NCI-H1105 (cell line): ENCODE measurements at regions not wholly inside any gene's neighbourhood (a gene's known extent, or its start where the extent isn't known, plus 50 kb on each side); places are given as distances from the start of the nearest gene placed in this dataset.
"Not testable (repeated sequence)": the region's sequence is repeated elsewhere in the genome, so short reads cannot be mapped to it uniquely, and the experiment has no call there.

Source experiments
- DNase-seq: peaks from one replicate; lab custom pipeline; 2025; lab: John Stamatoyannopoulos, UW

DNA sequence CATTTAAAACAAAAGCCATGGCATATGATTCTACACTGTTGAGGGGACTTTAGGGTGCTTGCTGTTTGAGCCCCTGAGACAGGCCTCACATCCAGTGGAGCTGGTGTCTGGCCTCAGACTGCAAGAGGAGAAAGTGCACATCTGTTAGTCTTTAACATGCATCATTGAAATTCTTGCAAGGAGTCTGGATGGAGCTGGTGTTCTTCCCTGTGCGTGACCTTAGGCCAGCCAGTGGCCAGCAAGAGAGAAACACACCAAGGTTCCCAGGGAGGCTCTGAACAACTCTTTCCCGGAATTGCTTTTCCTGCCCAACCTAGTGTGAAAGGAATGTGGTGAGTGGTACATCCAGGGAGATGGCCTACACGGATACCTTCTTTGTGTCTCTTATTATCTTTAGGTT, 282.8 kb upstream of the TNC start:
- no peak for DNase-seq

DNA sequence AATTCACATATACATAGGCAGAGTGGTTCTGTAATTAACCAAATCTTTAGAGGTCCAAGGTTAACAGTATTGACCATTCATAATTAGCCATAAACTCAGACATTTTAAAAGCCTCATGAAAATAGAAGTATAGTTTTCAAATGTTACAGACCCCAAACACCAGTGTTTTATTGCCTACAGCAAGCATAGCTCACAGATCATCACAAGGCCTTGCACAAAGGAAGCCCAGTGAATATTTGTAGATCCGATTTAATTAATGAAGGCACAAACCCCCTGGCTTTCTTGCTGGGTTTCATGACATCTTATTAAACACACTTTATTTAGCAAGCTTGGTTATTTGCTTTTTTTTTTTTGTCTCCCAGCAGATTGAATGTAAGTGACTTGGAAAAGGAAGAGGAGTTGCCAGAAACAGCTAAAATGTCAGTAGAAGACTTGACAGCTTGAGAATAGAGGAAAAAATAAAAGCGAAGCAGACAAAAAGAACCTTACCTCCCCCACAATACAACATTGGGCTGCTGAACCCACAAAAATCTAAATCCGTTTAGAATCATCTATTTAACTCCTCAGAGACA, 283.9 kb upstream of the TNC start:
- no peak for DNase-seq

DNA sequence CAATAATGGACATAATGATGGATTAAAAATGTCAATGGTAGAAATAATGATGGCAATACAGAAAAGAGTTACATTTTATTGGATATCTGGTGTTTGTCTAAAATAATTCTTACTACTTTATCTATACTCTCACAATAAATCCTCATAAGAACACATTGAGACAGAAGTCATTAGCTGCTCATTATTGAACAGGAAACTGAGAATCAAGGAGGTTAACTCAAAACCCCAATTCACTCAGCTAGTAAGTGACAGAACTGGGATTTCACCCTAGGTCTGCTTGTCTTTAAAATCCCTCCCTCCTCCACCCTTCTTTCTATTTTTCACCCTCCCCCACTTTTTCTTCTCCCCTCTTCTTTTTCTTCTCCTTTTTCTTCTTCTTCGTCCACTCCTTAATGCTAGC, 285.8 kb upstream of the TNC start:
- DNase-seq = no peak

DNA sequence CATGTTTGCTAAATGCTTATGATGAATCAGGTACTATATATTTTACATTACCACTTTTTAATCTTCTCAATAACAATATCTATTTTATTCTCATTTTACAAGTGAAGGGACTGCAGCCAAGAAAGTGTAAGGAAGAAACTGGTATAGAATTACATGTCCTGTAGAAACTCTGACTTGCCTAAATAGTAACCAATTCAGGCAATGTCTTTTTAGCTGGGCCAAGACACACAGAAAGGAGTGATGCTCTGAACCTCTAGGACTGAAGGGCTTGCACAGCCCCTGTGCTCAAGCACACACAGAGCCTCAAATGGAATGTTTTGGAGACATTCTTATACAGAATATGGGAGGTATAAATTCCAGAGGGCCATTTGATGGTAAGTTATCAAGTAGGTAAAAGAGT, 286.4 kb upstream of the TNC start:
- no peak for DNase-seq

DNA sequence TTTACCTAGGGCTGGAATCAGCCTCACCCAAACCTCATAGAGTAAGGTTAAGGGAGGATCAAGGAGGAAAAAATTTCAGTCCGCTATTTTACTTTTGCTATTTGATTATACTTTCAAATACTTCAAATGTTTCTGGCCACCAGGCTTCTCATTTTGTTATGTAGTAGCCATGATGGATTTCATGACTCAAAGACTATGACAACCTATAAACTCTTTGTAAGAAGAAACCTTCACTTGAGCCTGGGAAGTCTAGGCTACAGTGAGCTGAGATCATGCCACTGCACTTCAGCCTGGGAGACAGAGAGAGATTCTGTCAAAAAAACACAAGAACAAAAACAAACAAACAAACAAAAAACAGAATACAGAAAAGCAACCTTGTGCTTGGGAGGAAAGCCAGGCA, 293.6 kb upstream of the TNC start:
- no peak for DNase-seq

DNA sequence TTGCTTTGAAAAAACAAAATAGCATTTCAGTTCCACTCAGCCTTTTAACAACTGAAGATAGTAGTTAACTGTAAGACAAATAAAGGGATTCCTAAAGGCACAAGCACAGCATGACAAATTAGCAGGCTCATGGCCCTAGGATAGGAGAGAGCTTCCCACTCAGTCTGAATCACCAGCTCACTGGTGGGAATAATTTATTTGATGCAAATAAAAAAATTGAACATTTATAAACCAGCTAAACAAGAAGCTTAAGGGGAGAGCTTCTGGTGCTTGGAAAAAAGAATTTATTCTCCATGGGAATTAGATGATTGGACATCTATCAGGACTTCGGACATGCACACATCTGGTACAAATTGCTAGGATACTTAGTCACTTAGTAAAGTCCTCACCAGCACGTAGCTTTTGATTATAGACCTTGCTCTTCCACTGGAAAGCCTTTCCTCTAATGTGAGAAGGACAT, 294.1 kb upstream of the TNC start:
- DNase-seq = no peak

DNA sequence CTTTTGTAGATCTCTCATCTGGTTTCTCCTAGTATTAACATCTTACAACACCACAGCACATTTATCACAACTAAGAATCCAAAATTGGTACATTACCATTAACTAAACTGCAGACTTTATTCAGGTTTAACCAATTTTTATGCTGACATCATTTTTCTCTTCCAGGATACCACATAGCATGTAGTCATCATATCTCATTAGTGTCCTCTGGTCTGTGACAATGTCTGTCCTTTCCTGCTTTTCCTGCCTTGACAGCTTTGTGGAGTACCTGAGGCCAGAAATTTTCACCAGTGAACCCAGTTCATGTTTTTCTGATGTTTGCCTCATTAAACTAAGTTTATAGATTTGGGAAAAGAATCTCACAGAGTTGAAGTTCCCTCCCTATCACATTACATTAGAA, 294.7 kb upstream of the TNC start:
- DNase-seq = no peak

DNA sequence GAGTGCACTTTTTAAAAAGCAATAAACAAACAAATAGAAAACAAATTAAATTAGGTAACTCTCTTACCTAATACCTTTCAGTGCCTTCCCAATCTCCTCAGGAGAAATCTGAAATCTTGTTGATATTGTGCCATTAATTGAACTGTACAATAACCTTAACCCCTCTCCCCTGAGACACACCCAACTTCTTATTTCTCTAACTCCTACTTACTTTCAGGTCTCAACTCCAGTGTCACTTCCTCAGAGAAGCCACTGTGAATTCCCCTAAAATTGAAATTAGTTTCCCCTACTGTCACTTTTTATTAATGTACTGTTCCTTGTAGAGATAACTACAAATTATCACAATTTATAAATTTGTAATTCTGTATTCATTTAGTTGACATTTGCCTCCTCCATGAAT, 295.3 kb upstream of the TNC start:
- DNase-seq = no peak

DNA sequence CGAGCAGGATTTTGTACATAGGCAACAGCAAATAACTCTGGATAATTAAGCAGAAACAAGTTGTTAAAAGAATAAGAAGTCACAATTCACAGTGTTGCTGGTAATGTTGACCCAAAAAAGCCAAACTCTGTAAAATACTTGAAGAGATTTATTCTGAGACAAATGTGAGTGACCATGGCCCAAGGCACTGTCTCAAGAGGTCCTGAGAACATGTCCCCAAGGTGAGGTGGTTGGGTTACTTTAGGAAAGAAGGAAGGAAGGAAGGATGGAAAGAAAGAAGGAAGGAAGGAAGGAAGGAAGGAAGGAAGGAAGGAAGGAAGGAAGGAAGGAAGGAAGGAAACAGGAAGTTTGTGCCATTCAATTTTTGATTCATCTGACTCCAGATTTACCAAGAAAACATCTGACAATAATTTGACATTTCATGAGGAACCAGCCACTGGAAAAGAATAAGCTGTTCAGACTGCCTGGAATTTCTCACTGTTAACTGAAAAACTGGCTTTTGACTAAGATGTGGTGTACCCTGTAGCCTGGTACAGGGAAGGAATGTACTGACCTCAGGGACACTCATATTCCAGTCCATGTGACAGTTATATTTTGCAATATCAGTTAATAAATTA, 295.9 kb upstream of the TNC start:
- no peak for DNase-seq

DNA sequence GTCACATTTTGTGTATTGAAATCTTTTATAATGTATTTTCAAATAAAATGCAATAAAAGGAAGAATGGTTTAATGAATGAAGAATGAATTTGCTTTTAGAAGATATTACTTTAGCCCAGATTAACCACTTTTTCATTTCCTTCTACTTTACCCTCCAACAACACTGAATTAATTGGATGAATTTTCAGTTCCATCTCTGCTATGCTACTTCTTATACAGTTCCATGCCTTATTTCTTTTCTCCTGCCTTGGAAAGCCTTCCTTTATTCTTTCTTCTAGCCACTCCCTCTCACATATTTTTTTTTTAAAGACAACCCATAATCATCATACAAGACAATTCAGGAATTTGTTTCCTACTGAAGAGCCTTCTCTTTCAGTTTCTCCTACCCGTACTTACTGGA, 296.6 kb upstream of the TNC start:
- DNase-seq = no peak

DNA sequence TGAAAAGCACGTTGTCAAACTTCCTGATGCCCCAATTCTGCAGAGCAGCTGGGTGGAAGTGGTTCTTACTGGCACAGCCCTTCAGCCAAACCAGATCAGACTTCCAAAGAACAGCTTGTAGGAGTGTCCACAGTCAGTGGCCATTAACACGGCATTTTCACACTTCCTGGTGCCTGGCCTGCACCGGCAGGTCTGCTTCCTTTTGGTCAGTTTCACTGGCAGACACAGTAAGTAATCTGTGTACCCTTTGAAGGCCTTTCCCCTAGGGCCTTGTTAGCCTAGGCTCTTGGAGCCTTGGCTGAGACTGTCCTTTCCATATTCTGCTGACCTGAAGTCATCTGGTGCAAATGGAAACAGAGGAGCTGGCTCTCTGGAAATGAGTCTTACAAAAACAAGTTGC, 297.5 kb upstream of the TNC start:
- DNase-seq = no peak

DNA sequence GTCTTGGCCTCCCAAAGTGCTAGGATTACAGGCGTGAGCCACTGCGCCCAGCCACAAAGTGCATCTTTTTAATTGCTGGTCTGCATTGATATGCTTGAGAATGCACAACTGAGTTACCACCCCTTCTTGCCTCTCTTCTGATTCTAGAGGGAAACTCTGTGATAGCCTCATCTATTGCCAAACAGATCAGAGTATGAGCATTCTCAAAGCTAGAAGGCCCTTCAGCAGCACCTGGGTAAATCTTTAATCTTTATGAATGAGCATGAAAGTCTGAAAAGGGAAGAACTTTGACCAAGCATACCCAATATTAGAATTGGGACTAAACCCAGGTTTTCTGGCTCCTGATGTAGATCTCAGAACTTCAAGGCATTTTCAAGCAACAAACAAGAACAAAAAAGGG, 298.3 kb upstream of the TNC start:
- DNase-seq = no peak

DNA sequence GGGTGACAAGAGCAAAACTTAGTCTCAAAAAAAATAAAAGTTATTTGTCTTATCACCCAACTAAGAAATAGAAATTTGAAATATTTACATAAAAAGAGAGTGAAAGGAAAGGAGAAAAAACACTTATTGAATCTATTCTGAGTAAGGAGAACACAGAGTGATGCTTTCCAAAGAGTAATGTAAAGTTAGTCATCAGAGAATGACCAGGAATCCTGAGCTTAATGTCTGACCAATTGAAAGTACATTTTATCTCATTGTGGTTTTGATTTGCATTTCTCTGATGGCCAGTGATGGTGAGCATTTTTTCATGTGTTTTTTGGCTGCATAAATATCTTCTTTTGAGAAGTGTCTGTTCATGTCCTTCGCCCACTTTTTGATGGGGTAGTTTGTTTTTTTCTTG, 300.2 kb upstream of the TNC start:
- not testable (repeated sequence) for DNase-seq

DNA sequence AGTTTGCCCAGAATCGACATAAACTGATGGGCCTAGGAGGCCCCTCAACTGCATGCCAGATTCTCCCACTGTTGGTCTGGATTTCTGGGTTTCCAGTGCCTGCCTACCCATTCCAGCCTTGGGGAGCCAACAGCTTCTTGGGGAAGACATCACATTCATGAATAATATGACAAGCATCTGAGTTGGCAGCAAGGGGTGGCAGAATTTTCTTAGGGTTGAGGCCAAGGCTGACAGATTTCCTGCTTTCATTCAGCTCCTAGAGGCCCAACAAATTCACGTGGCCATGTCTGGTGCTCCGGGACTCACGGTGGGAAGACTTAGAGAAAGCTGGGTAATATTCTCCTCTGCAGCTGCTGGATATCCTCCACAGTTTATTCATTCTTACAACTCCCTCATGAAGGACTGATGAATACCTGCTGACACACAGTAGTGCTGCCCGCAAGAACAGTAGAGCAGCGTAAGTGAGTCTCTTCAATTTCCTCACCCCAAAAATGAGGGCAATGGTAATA, 305.0 kb upstream of the TNC start:
- no peak for DNase-seq

DNA sequence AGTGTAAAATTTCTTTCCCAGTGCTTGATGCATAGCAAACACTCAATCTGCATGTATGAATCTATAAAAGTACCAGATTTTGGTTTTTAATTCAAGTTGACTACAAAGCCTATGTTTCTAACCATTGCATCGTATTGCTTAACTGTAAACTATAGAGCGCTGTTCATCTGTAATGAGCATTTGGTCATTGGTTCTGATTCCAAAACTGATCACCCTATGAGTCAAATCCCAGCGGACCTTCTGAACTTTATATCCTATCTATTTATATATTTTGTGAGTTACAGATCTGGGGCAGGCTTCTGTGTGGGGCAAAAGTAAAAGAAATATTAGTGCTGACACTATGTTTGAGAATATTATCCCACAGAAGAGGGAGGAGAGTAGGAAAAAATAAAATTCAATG, 305.7 kb upstream of the TNC start:
- no peak for DNase-seq

DNA sequence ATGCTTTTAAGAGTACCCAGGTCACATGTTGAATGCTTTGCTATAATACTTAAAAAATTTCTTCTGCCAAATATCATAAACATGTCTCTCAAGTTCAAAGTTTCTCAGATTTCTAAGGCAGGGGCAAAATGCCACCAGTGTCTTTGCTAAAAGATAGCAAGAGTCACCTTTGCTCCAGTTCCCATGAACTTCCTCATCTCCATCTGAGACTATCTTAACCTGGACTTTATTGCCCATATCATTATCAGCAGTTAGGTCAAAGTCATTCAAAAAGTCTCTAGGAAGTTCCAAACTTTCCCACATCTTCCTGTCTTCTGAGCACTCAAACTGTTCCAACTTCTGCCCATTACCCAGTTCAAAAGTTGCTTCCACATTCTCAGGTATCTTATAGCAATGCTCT, 307.6 kb upstream of the TNC start:
- no peak for DNase-seq

DNA sequence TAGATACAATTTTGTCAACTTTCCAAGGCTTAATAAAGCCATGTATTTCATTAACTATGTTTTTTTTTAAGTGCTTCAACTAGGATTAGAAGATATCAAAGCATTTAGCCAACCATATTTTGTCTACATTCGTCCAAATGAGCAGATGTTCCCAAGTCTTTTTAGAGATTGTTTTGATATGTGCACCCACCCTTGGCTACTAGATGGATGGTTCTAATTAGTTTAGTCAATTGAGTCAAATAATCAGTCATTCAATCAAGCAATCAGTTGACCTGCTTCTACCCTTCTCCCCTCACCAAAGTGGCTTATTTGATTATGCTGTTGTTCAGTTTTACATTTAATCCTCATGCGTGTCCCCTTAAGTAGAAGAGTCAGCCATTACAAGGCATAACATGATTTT, 319.5 kb upstream of the TNC start:
- DNase-seq = no peak

DNA sequence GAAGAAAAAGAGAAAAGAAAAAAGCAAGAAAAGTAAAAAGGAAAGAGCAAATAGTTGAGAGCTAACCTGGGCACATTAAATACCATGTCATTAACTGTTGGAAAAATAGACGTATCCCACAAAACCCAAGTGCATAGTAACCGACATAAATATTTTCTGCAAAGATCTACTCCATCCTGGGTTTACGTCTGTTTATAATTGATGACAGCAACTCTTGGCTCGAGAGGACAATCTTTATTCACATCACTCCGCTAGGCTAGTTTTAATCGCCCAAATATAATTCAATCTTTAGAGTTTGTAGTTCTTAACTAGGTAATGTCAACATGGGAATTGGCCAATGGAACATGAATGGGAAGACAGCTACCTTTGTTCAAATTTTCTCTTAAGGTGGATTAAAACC, 321.7 kb upstream of the TNC start:
- DNase-seq = no peak

DNA sequence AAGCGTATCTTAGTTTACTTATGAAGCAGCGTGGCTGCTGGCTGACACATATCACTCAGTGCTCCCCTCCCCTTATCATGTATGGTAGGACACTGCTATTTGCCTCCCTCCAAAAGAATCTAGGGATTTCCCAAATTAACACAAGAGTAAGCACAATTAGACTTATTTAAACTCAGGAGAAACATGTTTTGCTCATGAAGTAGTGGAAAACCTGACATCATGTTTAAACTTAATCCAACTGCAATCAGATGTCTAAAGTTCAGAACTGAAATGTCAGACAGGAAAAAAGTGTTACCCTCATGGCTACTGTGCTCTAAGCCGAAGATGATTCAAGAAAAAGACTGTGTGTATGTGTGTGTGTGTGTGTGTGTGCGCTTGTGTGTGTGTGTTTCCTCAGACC, 324.1 kb upstream of the TNC start:
- DNase-seq = no peak

DNA sequence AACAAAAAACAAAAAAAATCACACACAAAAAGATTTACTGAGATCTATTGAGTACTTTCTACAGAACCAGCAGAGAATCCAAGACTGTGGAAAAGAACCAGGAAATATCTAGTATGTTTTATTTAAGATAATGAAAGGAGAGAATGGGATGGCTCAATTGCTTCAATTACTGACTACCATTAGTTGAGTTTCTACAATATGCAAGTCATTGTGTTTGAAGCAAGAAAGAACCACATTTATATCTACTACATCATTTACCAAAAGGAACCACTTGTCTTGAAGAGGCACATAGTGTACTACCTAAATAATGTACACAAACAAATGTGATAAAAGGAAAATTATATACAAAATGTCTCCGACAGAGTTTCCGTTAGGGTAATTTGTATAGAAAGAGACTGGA, 325.9 kb upstream of the TNC start:
- DNase-seq = no peak

DNA sequence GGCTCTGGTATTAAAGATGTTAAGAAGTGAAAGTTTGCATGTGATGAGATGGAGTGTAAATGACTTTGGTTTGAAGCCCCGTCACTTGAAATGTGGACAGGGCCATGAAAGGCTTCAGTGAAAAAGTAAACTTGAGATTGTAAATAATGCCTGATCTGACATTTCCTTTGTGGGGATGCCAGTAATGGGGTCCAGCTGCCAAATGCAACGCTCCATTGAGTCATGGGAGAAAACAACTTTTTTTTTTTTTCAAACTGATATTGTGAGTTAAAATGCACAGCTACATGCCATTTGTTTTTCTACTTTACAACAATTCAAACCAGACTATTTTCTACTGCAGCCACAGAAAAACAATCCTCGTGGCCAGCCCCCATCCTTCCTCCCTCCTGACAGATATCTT, 327.0 kb upstream of the TNC start:
- DNase-seq = peak; percentile 49

DNA sequence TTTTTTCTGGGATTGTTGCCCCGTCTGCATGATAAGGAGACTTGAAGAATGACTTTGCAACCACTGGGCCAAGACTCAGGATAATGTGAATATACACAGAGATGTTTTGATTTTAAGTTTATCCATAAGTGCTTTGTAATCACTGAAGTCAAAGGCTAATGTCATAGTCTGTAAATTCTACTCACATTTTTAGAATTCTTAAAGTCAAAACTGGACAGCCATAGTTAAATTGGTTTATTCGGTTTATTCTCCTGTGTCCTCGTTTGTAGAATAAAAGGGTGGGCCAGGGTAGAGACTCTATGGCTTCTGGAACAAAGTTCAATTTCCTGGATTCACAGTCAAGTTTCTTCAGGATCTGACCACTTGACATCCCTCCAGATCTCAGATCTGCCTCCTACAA, 327.7 kb upstream of the TNC start:
- no peak for DNase-seq

DNA sequence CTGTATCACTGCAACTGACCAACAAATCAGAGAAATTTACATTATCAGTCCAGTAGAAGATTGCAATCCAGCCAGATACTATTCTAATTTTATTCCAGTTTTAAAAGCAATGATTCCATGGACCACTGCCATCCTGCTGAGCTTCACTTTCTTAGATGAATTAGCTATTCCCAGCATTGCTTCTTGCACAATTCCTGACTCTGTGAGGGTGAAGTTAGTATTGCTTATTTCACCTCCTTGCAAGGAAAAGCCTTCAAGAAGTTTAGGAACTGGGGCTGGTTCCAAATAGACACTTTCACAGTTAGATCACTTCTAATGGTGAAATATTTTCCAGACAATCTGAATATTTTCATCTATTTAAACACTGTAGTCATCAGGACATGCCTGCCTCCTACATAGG, 338.6 kb upstream of the TNC start:
- no peak for DNase-seq

DNA sequence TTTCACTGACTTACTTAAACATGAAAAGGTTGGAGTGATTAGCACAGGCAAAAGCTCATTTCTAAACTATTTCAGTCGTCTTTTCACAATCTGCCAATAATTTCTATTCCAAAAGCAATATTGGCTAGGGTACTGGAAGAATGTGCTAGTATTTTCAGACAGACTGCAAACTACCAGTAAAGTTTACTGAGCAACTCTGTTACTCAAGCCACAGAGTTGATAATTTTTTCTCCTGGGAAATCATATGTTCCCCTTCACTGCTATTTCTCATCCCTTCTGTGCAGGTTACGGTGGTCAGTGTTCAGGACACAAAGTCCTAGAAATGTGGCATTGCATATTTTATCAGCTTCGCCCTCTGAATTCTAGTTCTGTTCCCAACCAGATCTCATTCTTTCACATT, 343.3 kb upstream of the TNC start:
- no peak for DNase-seq
